ENCODE measurements at regions not wholly inside any gene's neighbourhood (a gene's known extent, or its start where the extent isn't known, plus 50 kb on each side); places are given as distances from the start of the nearest gene placed in this dataset.

DNA sequence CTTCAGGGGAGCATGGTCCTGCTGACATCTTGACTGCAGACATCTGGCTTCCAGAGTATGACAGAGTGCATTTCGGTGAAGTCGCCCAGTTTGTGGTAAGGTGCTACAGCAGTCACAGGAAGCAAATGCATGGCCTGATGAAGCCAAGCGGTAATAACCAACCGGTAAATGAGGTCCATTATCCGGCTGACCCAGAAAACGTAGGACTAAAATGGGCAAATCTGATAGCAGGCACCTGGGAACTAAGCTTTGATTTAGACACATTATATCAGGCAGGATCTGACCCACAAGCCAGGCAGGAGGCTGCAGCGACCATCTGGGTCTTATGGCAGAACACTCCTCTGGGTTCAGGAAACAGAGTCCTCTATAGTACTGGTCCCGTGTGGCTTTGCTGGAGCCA is 454.6 kb downstream of the GADD45G start (continued):
- TF ChIP-seq, protein P1, sequence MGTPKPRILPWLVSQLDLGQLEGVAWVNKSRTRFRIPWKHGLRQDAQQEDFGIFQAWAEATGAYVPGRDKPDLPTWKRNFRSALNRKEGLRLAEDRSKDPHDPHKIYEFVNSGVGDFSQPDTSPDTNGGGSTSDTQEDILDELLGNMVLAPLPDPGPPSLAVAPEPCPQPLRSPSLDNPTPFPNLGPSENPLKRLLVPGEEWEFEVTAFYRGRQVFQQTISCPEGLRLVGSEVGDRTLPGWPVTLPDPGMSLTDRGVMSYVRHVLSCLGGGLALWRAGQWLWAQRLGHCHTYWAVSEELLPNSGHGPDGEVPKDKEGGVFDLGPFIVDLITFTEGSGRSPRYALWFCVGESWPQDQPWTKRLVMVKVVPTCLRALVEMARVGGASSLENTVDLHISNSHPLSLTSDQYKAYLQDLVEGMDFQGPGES (IDR thresholded peaks at IDR 0.05; ENCODE audit: low read depth, low read length): no peak
- TF ChIP-seq FOSL2 (IDR thresholded peaks at IDR 0.05; ENCODE audit: borderline replicate concordance, low read depth): no peak

DNA sequence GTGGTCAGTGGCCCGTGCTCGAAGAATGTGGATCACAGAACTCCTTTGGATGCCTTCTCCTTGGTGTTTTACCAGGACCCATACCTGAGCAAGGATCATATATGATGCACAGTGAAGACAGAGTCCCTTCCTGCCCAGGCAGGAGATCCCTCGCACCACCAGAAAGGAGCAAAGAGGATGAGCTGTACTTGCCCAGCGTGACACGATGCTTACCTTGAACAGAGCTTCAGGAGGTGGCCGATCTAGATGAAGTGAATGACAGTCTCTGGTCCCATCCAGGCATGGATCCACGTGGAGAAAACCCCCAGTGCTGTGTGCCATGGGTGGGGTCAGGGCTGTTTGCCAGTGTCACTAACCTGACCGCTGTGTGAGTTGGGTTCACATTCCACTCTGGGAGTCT is 455.4 kb downstream of the GADD45G start:
- H2AFZ ChIP-seq (ENCODE audit: low read depth): no peak overlapping the region
- no peaks in the 10 kb centered on the region for H3K36me3 ChIP-seq (replicated peaks in 1 of 2; ENCODE audit: control insufficient read depth in 1 of 2, insufficient read depth in 2 of 2, low read length in 1 of 2)
- CTCF ChIA-PET: no interaction called here
- H3K27ac ChIP-seq (ENCODE audit: low read depth in 2 of 2, low read length in 1 of 2): no peak overlapping the region
- WGBS (ENCODE audit: low lambda C conversion rate): 64% methylated on average over 8 of the region's 8 CpGs
- POLR2A ChIA-PET: no interaction called here
- H3K4me1 ChIP-seq (ENCODE audit: control insufficient read depth in 1 of 2, insufficient read depth in 2 of 2, low read depth in 1 of 2, low read length in 1 of 2): no peaks in the 10 kb centered on the region
- H4K20me1 ChIP-seq (ENCODE audit: insufficient read depth): no peaks in the 10 kb centered on the region
- no peak for TF ChIP-seq SIN3A (IDR thresholded peaks at IDR 0.05; ENCODE audit: borderline replicate concordance, low read depth, low read length)
- TF ChIP-seq EP300 (IDR thresholded peaks at IDR 0.05; ENCODE audit: borderline replicate concordance in 1 of 2, low read depth in 1 of 2, low read length in 1 of 2): no peak
- TF ChIP-seq TAF1 (IDR thresholded peaks at IDR 0.05; ENCODE audit: borderline replicate concordance, low read depth, low read length): no peak
- TF ChIP-seq, protein P1 (IDR thresholded peaks at IDR 0.05; ENCODE audit: low read depth, low read length): no peak
- no peak for TF ChIP-seq RFX5 (IDR thresholded peaks at IDR 0.05; ENCODE audit: low read length)
- no peak for TF ChIP-seq MEF2A (IDR thresholded peaks at IDR 0.05; ENCODE audit: borderline replicate concordance, low read depth)
- TF ChIP-seq NRF1 (IDR thresholded peaks at IDR 0.05; ENCODE audit: low read depth, low read length): no peak
- no peak for TF ChIP-seq TEAD4 (IDR thresholded peaks at IDR 0.05; ENCODE audit: borderline replicate concordance, insufficient read depth)
- no peak for TF ChIP-seq YY1 (IDR thresholded peaks at IDR 0.05; ENCODE audit: low read depth)
- TF ChIP-seq GABPA (IDR thresholded peaks at IDR 0.05; ENCODE audit: low read depth): no peak
- TF ChIP-seq, protein P2, sequence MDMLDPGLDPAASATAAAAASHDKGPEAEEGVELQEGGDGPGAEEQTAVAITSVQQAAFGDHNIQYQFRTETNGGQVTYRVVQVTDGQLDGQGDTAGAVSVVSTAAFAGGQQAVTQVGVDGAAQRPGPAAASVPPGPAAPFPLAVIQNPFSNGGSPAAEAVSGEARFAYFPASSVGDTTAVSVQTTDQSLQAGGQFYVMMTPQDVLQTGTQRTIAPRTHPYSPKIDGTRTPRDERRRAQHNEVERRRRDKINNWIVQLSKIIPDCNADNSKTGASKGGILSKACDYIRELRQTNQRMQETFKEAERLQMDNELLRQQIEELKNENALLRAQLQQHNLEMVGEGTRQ (IDR thresholded peaks at IDR 0.05; ENCODE audit: borderline replicate concordance, low read depth, low read length): no peak
- TF ChIP-seq, protein P3, sequence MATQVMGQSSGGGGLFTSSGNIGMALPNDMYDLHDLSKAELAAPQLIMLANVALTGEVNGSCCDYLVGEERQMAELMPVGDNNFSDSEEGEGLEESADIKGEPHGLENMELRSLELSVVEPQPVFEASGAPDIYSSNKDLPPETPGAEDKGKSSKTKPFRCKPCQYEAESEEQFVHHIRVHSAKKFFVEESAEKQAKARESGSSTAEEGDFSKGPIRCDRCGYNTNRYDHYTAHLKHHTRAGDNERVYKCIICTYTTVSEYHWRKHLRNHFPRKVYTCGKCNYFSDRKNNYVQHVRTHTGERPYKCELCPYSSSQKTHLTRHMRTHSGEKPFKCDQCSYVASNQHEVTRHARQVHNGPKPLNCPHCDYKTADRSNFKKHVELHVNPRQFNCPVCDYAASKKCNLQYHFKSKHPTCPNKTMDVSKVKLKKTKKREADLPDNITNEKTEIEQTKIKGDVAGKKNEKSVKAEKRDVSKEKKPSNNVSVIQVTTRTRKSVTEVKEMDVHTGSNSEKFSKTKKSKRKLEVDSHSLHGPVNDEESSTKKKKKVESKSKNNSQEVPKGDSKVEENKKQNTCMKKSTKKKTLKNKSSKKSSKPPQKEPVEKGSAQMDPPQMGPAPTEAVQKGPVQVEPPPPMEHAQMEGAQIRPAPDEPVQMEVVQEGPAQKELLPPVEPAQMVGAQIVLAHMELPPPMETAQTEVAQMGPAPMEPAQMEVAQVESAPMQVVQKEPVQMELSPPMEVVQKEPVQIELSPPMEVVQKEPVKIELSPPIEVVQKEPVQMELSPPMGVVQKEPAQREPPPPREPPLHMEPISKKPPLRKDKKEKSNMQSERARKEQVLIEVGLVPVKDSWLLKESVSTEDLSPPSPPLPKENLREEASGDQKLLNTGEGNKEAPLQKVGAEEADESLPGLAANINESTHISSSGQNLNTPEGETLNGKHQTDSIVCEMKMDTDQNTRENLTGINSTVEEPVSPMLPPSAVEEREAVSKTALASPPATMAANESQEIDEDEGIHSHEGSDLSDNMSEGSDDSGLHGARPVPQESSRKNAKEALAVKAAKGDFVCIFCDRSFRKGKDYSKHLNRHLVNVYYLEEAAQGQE (IDR thresholded peaks at IDR 0.05; ENCODE audit: low read depth, low read length): no peak
- no peak for TF ChIP-seq FOXJ3 (CRISPR knock-in tag; IDR thresholded peaks at IDR 0.05)
- TF ChIP-seq RXRA (IDR thresholded peaks at IDR 0.05; ENCODE audit: borderline replicate concordance, low read depth): no peak
- no peak for TF ChIP-seq FOXM1 (IDR thresholded peaks at IDR 0.05; ENCODE audit: low read depth)
- no peak for TF ChIP-seq FOSL2 (IDR thresholded peaks at IDR 0.05; ENCODE audit: borderline replicate concordance, low read depth)
- TF ChIP-seq EZH2phosphoT487 (IDR thresholded peaks at IDR 0.05; ENCODE audit: borderline replicate concordance, low read depth): no peak
- no peak for TF ChIP-seq SMC3 (IDR thresholded peaks at IDR 0.05; ENCODE audit: low read depth, low read length)
- no peaks in the 10 kb centered on the region for H3K27me3 ChIP-seq (ENCODE audit: insufficient read depth)
- no peak overlapping the region for H3K9ac ChIP-seq
- no peak overlapping the region for H3K4me3 ChIP-seq (ENCODE audit: low read depth in 2 of 2, low read length in 1 of 2)
- no peaks in the 10 kb centered on the region for H3K9me2 ChIP-seq
- DNase-seq: no peak
- no peaks in the 10 kb centered on the region for H3F3A ChIP-seq (replicated peaks; ENCODE audit: insufficient read depth)
- no peaks in the 10 kb centered on the region for H3K79me2 ChIP-seq (ENCODE audit: insufficient read depth)
- H3K4me2 ChIP-seq: no peak overlapping the region
- no peaks in the 10 kb centered on the region for H3K9me3 ChIP-seq

Data from SK-N-SH (cell line).